Natural killer cell treated with Interleukin-12 subunit alpha and Interleukin-12 subunit beta and Interleukin-15 and Interleukin-18, amount 100 ng/mL, for 72 hours (primary cell): ENCODE measurements at regions not wholly inside any gene's neighbourhood (a gene's known extent, or its start where the extent isn't known, plus 50 kb on each side); places are given as distances from the start of the nearest gene placed in this dataset.
"Not testable (repeated sequence)": the region's sequence is repeated elsewhere in the genome, so short reads cannot be mapped to it uniquely, and the experiment has no call there.

Experiments used
- ATAC-seq, 2 donors: fragments of 150-1000 bp; cut with Tn5 transposase in 1 of 2; sonication (Bioruptor Pico), chemical (Tn5 transposase) in 1 of 2; 2 replicates each; pipeline ENCODE4 v1.10.0; 2021
- DNase-seq: peaks from one replicate; pipeline ENCODE4 v3.0.0; 2022; ENCODE audit warnings: low spot score
- H3K27ac Mint-ChIP-seq, 2 donors: 1 replicate in 1 of 2; 2 replicates in 1 of 2; pipeline ENCODE4 v1.8.0; 2022; ENCODE audit warnings: mixed read lengths in 2 of 2, mild to moderate bottlenecking in 1 of 2, moderate library complexity in 1 of 2
- H3K27me3 Mint-ChIP-seq, 2 donors: 1 replicate in 1 of 2; 2 replicates in 1 of 2; pipeline ENCODE4 v1.8.0; 2022; ENCODE audit warnings: mixed read lengths in 2 of 2
- H3K36me3 Mint-ChIP-seq: one replicate; pipeline ENCODE4 v1.8.0; 2022; ENCODE audit warnings: mixed read lengths
- H3K4me1 Mint-ChIP-seq, 2 donors: 1 replicate in 1 of 2; 2 replicates in 1 of 2; pipeline ENCODE4 v1.8.0; 2022; ENCODE audit warnings: low read depth in 2 of 2, mixed read lengths in 2 of 2, mild to moderate bottlenecking in 1 of 2
- H3K4me3 Mint-ChIP-seq: one replicate; pipeline ENCODE4 v1.8.0; 2022; ENCODE audit warnings: mixed read lengths
- H3K9me3 Mint-ChIP-seq: 2 replicates; pipeline ENCODE4 v1.8.0; 2022; ENCODE audit warnings: mixed read lengths

- DNase-seq (no peak), ATAC-seq (no peak)
- H3K27me3 Mint-ChIP-seq, result no peaks in the 10 kb centered on the region
- H3K4me3 Mint-ChIP-seq, result no peak overlapping the region
- H3K27ac Mint-ChIP-seq, result no peak overlapping the region
- H3K4me1 Mint-ChIP-seq, result no peaks in the 10 kb centered on the region
- peaks cover 6% of the 10 kb centered on the region for H3K9me3 Mint-ChIP-seq
- H3K36me3 Mint-ChIP-seq, result no peaks in the 10 kb centered on the region
These were observed 470.9 kb downstream of the CCER1 start for GRCh38 chr12:90484094-90484493.

GRCh38 chr12:90481748-90482147 is 473.2 kb downstream of the CCER1 start:
- no peaks in the 10 kb centered on the region for H3K27me3 Mint-ChIP-seq
- DNase-seq (no peak), ATAC-seq (no peak)
- H3K27ac Mint-ChIP-seq, result no peak overlapping the region
- H3K9me3 Mint-ChIP-seq, result peaks cover 7% of the 10 kb centered on the region
- H3K36me3 Mint-ChIP-seq, result no peaks in the 10 kb centered on the region
- no peak overlapping the region for H3K4me3 Mint-ChIP-seq
- H3K4me1 Mint-ChIP-seq, result no peaks in the 10 kb centered on the region

- Mint-ChIP-seq H3K9me3 (peaks cover 7% of the 10 kb centered on the region), H3K27ac (no peak overlapping the region)
These were observed 475.7 kb downstream of the CCER1 start for GRCh38 chr12:90479237-90479636.

GRCh38 chr12:90473831-90474230 is 481.1 kb downstream of the CCER1 start:
- Mint-ChIP-seq H3K4me3 (no peak overlapping the region), H3K27ac (no peak overlapping the region), H3K9me3 (peaks cover 14% of the 10 kb centered on the region), H3K27me3 (no peaks in the 10 kb centered on the region), H3K36me3 (no peaks in the 10 kb centered on the region), H3K4me1 (no peaks in the 10 kb centered on the region)
- DNase-seq (no peak), ATAC-seq (no peak)

More at GRCh38 chr12:90479237-90479636, 475.7 kb downstream of the CCER1 start:
- H3K36me3 Mint-ChIP-seq, result no peaks in the 10 kb centered on the region
- no peaks in the 10 kb centered on the region for H3K27me3 Mint-ChIP-seq
- no peaks in the 10 kb centered on the region for H3K4me1 Mint-ChIP-seq
- ATAC-seq, result no peak
- H3K4me3 Mint-ChIP-seq, result no peak overlapping the region
- DNase-seq, result no peak

- Mint-ChIP-seq H3K27ac (no peak overlapping the region), H3K4me1 (no peaks in the 10 kb centered on the region), H3K27me3 (no peaks in the 10 kb centered on the region), H3K36me3 (no peaks in the 10 kb centered on the region), H3K4me3 (no peak overlapping the region), H3K9me3 (peaks cover 7% of the 10 kb centered on the region)
- ATAC-seq (no peak), DNase-seq (no peak)
These were observed 494.3 kb downstream of the CCER1 start for GRCh38 chr12:90460681-90461080.

GRCh38 chr12:90456248-90456647 is 498.7 kb downstream of the CCER1 start:
- no peak overlapping the region for H3K27ac Mint-ChIP-seq
- H3K4me3 Mint-ChIP-seq, result no peak overlapping the region
- H3K4me1 Mint-ChIP-seq, result no peaks in the 10 kb centered on the region
- H3K27me3 Mint-ChIP-seq, result no peaks in the 10 kb centered on the region
- H3K36me3 Mint-ChIP-seq, result no peaks in the 10 kb centered on the region
- ATAC-seq (no peak), DNase-seq (no peak)
- H3K9me3 Mint-ChIP-seq, result peaks cover 7% of the 10 kb centered on the region

GRCh38 chr12:90455756-90456155 is 499.2 kb downstream of the CCER1 start:
- DNase-seq, result no peak
- no peaks in the 10 kb centered on the region for H3K4me1 Mint-ChIP-seq
- H3K27ac Mint-ChIP-seq, result no peak overlapping the region
- H3K9me3 Mint-ChIP-seq, result peaks cover 7% of the 10 kb centered on the region
- H3K27me3 Mint-ChIP-seq, result no peaks in the 10 kb centered on the region
- no peak overlapping the region for H3K4me3 Mint-ChIP-seq
- H3K36me3 Mint-ChIP-seq, result no peaks in the 10 kb centered on the region
- ATAC-seq, result no peak

- no peaks in the 10 kb centered on the region for H3K27me3 Mint-ChIP-seq
These were observed 505.4 kb downstream of the CCER1 start for GRCh38 chr12:90449611-90450010.

GRCh38 chr12:90443466-90443865 is 511.5 kb downstream of the CCER1 start:
- not testable (repeated sequence) for ATAC-seq, H3K36me3 Mint-ChIP-seq, DNase-seq, H3K4me1 Mint-ChIP-seq, H3K4me3 Mint-ChIP-seq, H3K27ac Mint-ChIP-seq, H3K27me3 Mint-ChIP-seq
- H3K9me3 Mint-ChIP-seq, result peaks cover 12% of the 10 kb centered on the region

More at GRCh38 chr12:90449611-90450010, 505.4 kb downstream of the CCER1 start:
- H3K36me3 Mint-ChIP-seq, result no peaks in the 10 kb centered on the region
- no peak overlapping the region for H3K27ac Mint-ChIP-seq
- DNase-seq (no peak), ATAC-seq (no peak)
- no peaks in the 10 kb centered on the region for H3K4me1 Mint-ChIP-seq
- H3K9me3 Mint-ChIP-seq, result peaks cover 8% of the 10 kb centered on the region
- H3K4me3 Mint-ChIP-seq, result no peak overlapping the region

- no peaks in the 10 kb centered on the region for H3K27me3 Mint-ChIP-seq
- ATAC-seq, result no peak
- DNase-seq, result no peak
- peaks cover 14% of the 10 kb centered on the region for H3K9me3 Mint-ChIP-seq
- no peaks in the 10 kb centered on the region for H3K4me1 Mint-ChIP-seq
- no peaks in the 10 kb centered on the region for H3K36me3 Mint-ChIP-seq
- H3K27ac Mint-ChIP-seq, result no peak overlapping the region
- H3K4me3 Mint-ChIP-seq, result no peak overlapping the region
These were observed 513.5 kb downstream of the CCER1 start for GRCh38 chr12:90441431-90441830.

- H3K36me3 Mint-ChIP-seq, result no peaks in the 10 kb centered on the region
- ATAC-seq, result no peak
- no peak overlapping the region for H3K27ac Mint-ChIP-seq
These were observed 526.1 kb downstream of the CCER1 start for GRCh38 chr12:90428881-90429280.

GRCh38 chr12:90428465-90428864 is 526.5 kb downstream of the CCER1 start:
- Mint-ChIP-seq H3K27me3 (no peaks in the 10 kb centered on the region), H3K4me1 (no peaks in the 10 kb centered on the region), H3K36me3 (no peaks in the 10 kb centered on the region), H3K9me3 (peaks cover 5% of the 10 kb centered on the region), H3K4me3 (no peak overlapping the region), H3K27ac (no peak overlapping the region)
- DNase-seq (no peak), ATAC-seq (no peak)

More at GRCh38 chr12:90428881-90429280, 526.1 kb downstream of the CCER1 start:
- DNase-seq, result no peak
- Mint-ChIP-seq H3K27me3 (no peaks in the 10 kb centered on the region), H3K4me1 (no peaks in the 10 kb centered on the region), H3K9me3 (peaks cover 5% of the 10 kb centered on the region), H3K4me3 (no peak overlapping the region)

- H3K4me3 Mint-ChIP-seq, result no peak overlapping the region
- no peaks in the 10 kb centered on the region for H3K36me3 Mint-ChIP-seq
- H3K4me1 Mint-ChIP-seq, result no peaks in the 10 kb centered on the region
- no peak for ATAC-seq
- no peaks in the 10 kb centered on the region for H3K27me3 Mint-ChIP-seq
- no peak for DNase-seq
- no peak overlapping the region for H3K27ac Mint-ChIP-seq
- peaks cover 3% of the 10 kb centered on the region for H3K9me3 Mint-ChIP-seq
These were observed 531.0 kb downstream of the CCER1 start for GRCh38 chr12:90423965-90424364.

GRCh38 chr12:90410962-90411361 is 544.0 kb downstream of the CCER1 start:
- Mint-ChIP-seq H3K36me3 (no peaks in the 10 kb centered on the region), H3K4me1 (no peaks in the 10 kb centered on the region), H3K27ac (no peak overlapping the region), H3K27me3 (no peaks in the 10 kb centered on the region), H3K4me3 (no peak overlapping the region), H3K9me3 (peaks cover 3% of the 10 kb centered on the region)
- DNase-seq (no peak), ATAC-seq (no peak)

- H3K36me3 Mint-ChIP-seq, result no peaks in the 10 kb centered on the region
- no peaks in the 10 kb centered on the region for H3K9me3 Mint-ChIP-seq
- H3K4me1 Mint-ChIP-seq, result no peaks in the 10 kb centered on the region
- ATAC-seq (no peak), DNase-seq (no peak)
- no peaks in the 10 kb centered on the region for H3K27me3 Mint-ChIP-seq
- no peak overlapping the region for H3K4me3 Mint-ChIP-seq
- no peak overlapping the region for H3K27ac Mint-ChIP-seq
These were observed 547.1 kb downstream of the CCER1 start for GRCh38 chr12:90407841-90408240.
